ENCODE measurements at regions not wholly inside any gene's neighbourhood (a gene's known extent, or its start where the extent isn't known, plus 50 kb on each side); places are given as distances from the start of the nearest gene placed in this dataset.
A peak's percentile ranks its signal among the peaks of the same experiment; 100 is the strongest.

DNA sequence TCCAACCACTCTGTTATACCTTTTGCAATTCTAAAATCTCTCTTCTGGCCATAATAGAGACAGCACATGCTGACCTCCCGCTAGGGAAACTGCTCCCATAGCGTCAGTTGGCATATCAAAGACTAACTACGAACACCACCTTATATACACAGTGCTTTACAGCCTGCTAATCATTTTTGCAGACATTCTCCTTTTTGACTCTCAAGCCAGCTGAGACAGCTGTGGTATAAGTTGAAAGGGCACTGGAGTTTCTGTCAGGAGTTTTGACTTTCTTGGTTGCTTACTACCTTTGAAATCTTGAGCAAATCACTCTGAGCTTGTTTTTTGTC is 160.2 kb upstream of the TBCA start:
- TF ChIP-seq, protein P1, sequence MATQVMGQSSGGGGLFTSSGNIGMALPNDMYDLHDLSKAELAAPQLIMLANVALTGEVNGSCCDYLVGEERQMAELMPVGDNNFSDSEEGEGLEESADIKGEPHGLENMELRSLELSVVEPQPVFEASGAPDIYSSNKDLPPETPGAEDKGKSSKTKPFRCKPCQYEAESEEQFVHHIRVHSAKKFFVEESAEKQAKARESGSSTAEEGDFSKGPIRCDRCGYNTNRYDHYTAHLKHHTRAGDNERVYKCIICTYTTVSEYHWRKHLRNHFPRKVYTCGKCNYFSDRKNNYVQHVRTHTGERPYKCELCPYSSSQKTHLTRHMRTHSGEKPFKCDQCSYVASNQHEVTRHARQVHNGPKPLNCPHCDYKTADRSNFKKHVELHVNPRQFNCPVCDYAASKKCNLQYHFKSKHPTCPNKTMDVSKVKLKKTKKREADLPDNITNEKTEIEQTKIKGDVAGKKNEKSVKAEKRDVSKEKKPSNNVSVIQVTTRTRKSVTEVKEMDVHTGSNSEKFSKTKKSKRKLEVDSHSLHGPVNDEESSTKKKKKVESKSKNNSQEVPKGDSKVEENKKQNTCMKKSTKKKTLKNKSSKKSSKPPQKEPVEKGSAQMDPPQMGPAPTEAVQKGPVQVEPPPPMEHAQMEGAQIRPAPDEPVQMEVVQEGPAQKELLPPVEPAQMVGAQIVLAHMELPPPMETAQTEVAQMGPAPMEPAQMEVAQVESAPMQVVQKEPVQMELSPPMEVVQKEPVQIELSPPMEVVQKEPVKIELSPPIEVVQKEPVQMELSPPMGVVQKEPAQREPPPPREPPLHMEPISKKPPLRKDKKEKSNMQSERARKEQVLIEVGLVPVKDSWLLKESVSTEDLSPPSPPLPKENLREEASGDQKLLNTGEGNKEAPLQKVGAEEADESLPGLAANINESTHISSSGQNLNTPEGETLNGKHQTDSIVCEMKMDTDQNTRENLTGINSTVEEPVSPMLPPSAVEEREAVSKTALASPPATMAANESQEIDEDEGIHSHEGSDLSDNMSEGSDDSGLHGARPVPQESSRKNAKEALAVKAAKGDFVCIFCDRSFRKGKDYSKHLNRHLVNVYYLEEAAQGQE (IDR thresholded peaks at IDR 0.05; ENCODE audit: low read depth, low read length): no peak
- TF ChIP-seq JUND (IDR thresholded peaks at IDR 0.05; ENCODE audit: low read depth, low read length) (no peak), RFX5 (IDR thresholded peaks at IDR 0.05; ENCODE audit: low read depth, low read length) (no peak), SIN3A (IDR thresholded peaks at IDR 0.05; ENCODE audit: low read depth, low read length) (no peak), POLR2AphosphoS5 (IDR thresholded peaks at IDR 0.05; ENCODE audit: low read length) (no peak), ATF7 (IDR thresholded peaks at IDR 0.05; ENCODE audit: low read depth) (0 out of 2 replicates have a peak, but pooled peaks have one; percentile 8), NFYA (IDR thresholded peaks at IDR 0.05; ENCODE audit: borderline replicate concordance, low read depth, low read length) (no peak), ZNF217 (IDR thresholded peaks at IDR 0.05) (no peak)
